SU-DHL-6 (cell line): ENCODE measurements at regions not wholly inside any gene's neighbourhood (a gene's known extent, or its start where the extent isn't known, plus 50 kb on each side); places are given as distances from the start of the nearest gene placed in this dataset.

Experiments
- CTCF ChIP-seq: fragments of 200-600 bp; sonication (generic); IDR thresholded peaks from one replicate; pipeline ENCODE4 v1.5.1; 2017; ENCODE audit warnings: antibody characterized with exemption, mild to moderate bottlenecking, low read length, moderate library complexity; ENCODE audit not compliant: insufficient read depth, poor library complexity, severe bottlenecking
- EZH2phosphoT487 ChIP-seq: fragments of 200-600 bp; sonication (generic), shearing (Covaris generic); conservative IDR thresholded peaks from 2 replicates; pipeline ENCODE4 v1.6.1; 2018; ENCODE audit warnings: mild to moderate bottlenecking, antibody characterized with exemption, low read length, moderate library complexity, mixed read lengths

GRCh38 chr1:213535679-213536078 lies 452.1 kb upstream of the PROX1 start:
- TF ChIP-seq CTCF (no peak), EZH2phosphoT487 (no peak)
